Gastrocnemius medialis (tissue), 4 donors: ENCODE measurements at regions not wholly inside any gene's neighbourhood (a gene's known extent, or its start where the extent isn't known, plus 50 kb on each side); places are given as distances from the start of the nearest gene placed in this dataset.

Source experiments
- ATAC-seq, 2 donors: fragments of 150-250 bp; one replicate each; pipeline ENCODE4 v1.9.1; 2016
- DNase-seq, 2 donors: peaks; one replicate each; pipeline ENCODE4 v3.0.0-alpha.2; 2019
- H3K27ac ChIP-seq, 4 donors: fragments of 200-600 bp; sonication (generic); 1 replicate in 1 of 4; 2 replicates in 3 of 4; pipeline ENCODE4 v1.5.1; 2016 to 2018; ENCODE audit warnings: mild to moderate bottlenecking in 2 of 4, moderate library complexity in 1 of 4
- H3K27me3 ChIP-seq, 3 donors: fragments of 200-600 bp; sonication (generic) in 2 of 3; 1 replicate in 1 of 3; 2 replicates in 2 of 3; pipeline versions ENCODE4 v1.5.1 to v1.6.0; 2016 to 2019; ENCODE audit warnings: mild to moderate bottlenecking in 1 of 3, moderate library complexity in 1 of 3
- H3K36me3 ChIP-seq, 2 donors: fragments of 200-600 bp; sonication (generic) in 1 of 2; one replicate each; pipeline ENCODE4 v1.5.1; 2017 to 2018
- H3K4me1 ChIP-seq, 2 donors: fragments of 200-600 bp; sonication (generic) in 1 of 2; one replicate each; pipeline ENCODE4 v1.5.1; 2016 to 2017; ENCODE audit warnings: mild to moderate bottlenecking in 2 of 2
- H3K4me3 ChIP-seq, 4 donors: fragments of 200-600 bp; sonication (generic) in 3 of 4; 1 replicate in 1 of 4; 2 replicates in 3 of 4; pipeline ENCODE4 v1.5.1; 2016 to 2019; ENCODE audit warnings: mild to moderate bottlenecking in 2 of 4
- H3K9me3 ChIP-seq, 3 donors: fragments of 200-600 bp; sonication (generic) in 2 of 3; 1 replicate in 1 of 3; 2 replicates in 2 of 3; pipeline ENCODE4 v1.5.1; 2016 to 2019
- CTCF ChIP-seq, 5 experiments: fragments of 450-650 bp in 3 of 5; fragments of 200-600 bp in 2 of 5; sonication (generic) in 2 of 5; IDR thresholded peaks in 4 of 5; conservative IDR thresholded peaks in 1 of 5; 1 replicate in 4 of 5; 2 replicates in 1 of 5; pipeline ENCODE4 v1.5.1; 2016 to 2019; ENCODE audit warnings: antibody characterized with exemption in 5 of 5, mild to moderate bottlenecking in 3 of 5, moderate library complexity in 3 of 5
- POLR2A ChIP-seq, 2 donors: fragments of 450-650 bp; IDR thresholded peaks; one replicate each; pipeline ENCODE4 v1.6.1; 2017; ENCODE audit warnings: antibody characterized with exemption in 2 of 2, mild to moderate bottlenecking in 2 of 2, moderate library complexity in 2 of 2
- in situ Hi-C, 4 donors: fragments of 200-750 bp; cut with MboI; loops; one replicate each; pipeline versions ENCODE4 v1.15.0 to v1.8.0; 2017; ENCODE audit warnings: low sequenced_read_pairs in 4 of 4
- intact Hi-C: fragments of 100-400 bp; cut with DNase I; formaldehyde crosslinking; loops from one replicate; pipeline ENCODE4 v1.15.1; 2023; ENCODE audit warnings: low total_unique reads

- Histone ChIP-seq H3K4me3 (no peak overlapping the region), H3K27ac (no peak overlapping the region), H3K4me1 (no peaks in the 10 kb centered on the region), H3K27me3 (no peaks in the 10 kb centered on the region), H3K36me3 (no peaks in the 10 kb centered on the region), H3K9me3 (no peaks in the 10 kb centered on the region)
- in situ Hi-C loops (no loop called here), intact Hi-C loops (no loop called here)
- no peak for TF ChIP-seq CTCF (IDR thresholded peaks at IDR 0.05 in 4 of 5, conservative IDR thresholded peaks at IDR 0.05 in 1 of 5)
- TF ChIP-seq POLR2A (IDR thresholded peaks at IDR 0.05) = no peak
- DNase-seq (no peak), ATAC-seq (no peak)
Measured at GRCh38 chr13:75927183-75927669, 291.1 kb downstream of the LMO7 start.

GRCh38 chr13:75920536-75920935 lies 284.4 kb downstream of the LMO7 start:
- no peak for ATAC-seq
- no peak overlapping the region for H3K4me3 ChIP-seq
- in situ Hi-C loops (no loop called here), intact Hi-C loops (no loop called here)
- H3K4me1 ChIP-seq = no peaks in the 10 kb centered on the region
- H3K36me3 ChIP-seq = no peaks in the 10 kb centered on the region
- no peak for DNase-seq
- no peaks in the 10 kb centered on the region for H3K27me3 ChIP-seq
- TF ChIP-seq CTCF (IDR thresholded peaks at IDR 0.05 in 4 of 5, conservative IDR thresholded peaks at IDR 0.05 in 1 of 5) = no peak
- no peak for TF ChIP-seq POLR2A (IDR thresholded peaks at IDR 0.05)
- H3K9me3 ChIP-seq = no peaks in the 10 kb centered on the region
- no peak overlapping the region for H3K27ac ChIP-seq

GRCh38 chr13:75919660-75920199 lies 283.6 kb downstream of the LMO7 start:
- intact Hi-C loops (no loop called here), in situ Hi-C loops (no loop called here)
- TF ChIP-seq POLR2A (IDR thresholded peaks at IDR 0.05) (no peak), CTCF (IDR thresholded peaks at IDR 0.05 in 4 of 5, conservative IDR thresholded peaks at IDR 0.05 in 1 of 5) (no peak)
- H3K4me1 ChIP-seq = no peaks in the 10 kb centered on the region
- ATAC-seq (no peak), DNase-seq (no peak)
- H3K36me3 ChIP-seq = no peaks in the 10 kb centered on the region
- no peak overlapping the region for H3K4me3 ChIP-seq
- no peaks in the 10 kb centered on the region for H3K27me3 ChIP-seq
- no peaks in the 10 kb centered on the region for H3K9me3 ChIP-seq
- H3K27ac ChIP-seq = no peak overlapping the region

GRCh38 chr13:75915066-75915465 lies 278.9 kb downstream of the LMO7 start:
- TF ChIP-seq CTCF (IDR thresholded peaks at IDR 0.05 in 4 of 5, conservative IDR thresholded peaks at IDR 0.05 in 1 of 5) (no peak), POLR2A (IDR thresholded peaks at IDR 0.05) (no peak)
- in situ Hi-C loops (no loop called here), intact Hi-C loops (no loop called here)
- Histone ChIP-seq H3K27me3 (no peaks in the 10 kb centered on the region), H3K27ac (no peak overlapping the region), H3K36me3 (no peaks in the 10 kb centered on the region), H3K4me3 (no peak overlapping the region), H3K4me1 (no peaks in the 10 kb centered on the region), H3K9me3 (no peaks in the 10 kb centered on the region)
- ATAC-seq (no peak), DNase-seq (no peak)

- TF ChIP-seq CTCF (IDR thresholded peaks at IDR 0.05 in 4 of 5, conservative IDR thresholded peaks at IDR 0.05 in 1 of 5) (no peak), POLR2A (IDR thresholded peaks at IDR 0.05) (no peak)
- H3K4me3 ChIP-seq = no peak overlapping the region
- H3K9me3 ChIP-seq = no peaks in the 10 kb centered on the region
- DNase-seq = no peak
- in situ Hi-C loops (no loop called here), intact Hi-C loops (no loop called here)
- H3K27ac ChIP-seq = no peak overlapping the region
- no peaks in the 10 kb centered on the region for H3K4me1 ChIP-seq
- no peaks in the 10 kb centered on the region for H3K27me3 ChIP-seq
- H3K36me3 ChIP-seq = no peaks in the 10 kb centered on the region
- no peak for ATAC-seq
Measured at GRCh38 chr13:75913925-75914324, 277.8 kb downstream of the LMO7 start.
